K562 (cell line): ENCODE measurements at regions not wholly inside any gene's neighbourhood (a gene's known extent, or its start where the extent isn't known, plus 50 kb on each side); places are given as distances from the start of the nearest gene placed in this dataset.

Experiments
- BRD9 ChIP-seq: fragments of 450-650 bp; IDR thresholded peaks from 2 replicates; pipeline ENCODE4 v1.6.1; 2018; ENCODE audit warnings: low read depth; ENCODE audit not compliant: partially characterized antibody
- CBX5 ChIP-seq: IDR thresholded peaks from 2 replicates; pipeline ENCODE4 v1.6.1; 2014; ENCODE audit warnings: low read depth, borderline replicate concordance
- CREB5 ChIP-seq: fragments of 250-450 bp; sonication (Bioruptor Pico); IDR thresholded peaks from 2 replicates; pipeline ENCODE4 v1.5.0; 2020; ENCODE audit warnings: mild to moderate bottlenecking
- ETS2 ChIP-seq: IDR thresholded peaks from 2 replicates; pipeline ENCODE4 v1.6.1; 2016; ENCODE audit warnings: borderline replicate concordance, missing genetic modification characterization, mild to moderate bottlenecking, moderate library complexity, missing compliant biosample characterization; ENCODE audit not compliant: poor library complexity, severe bottlenecking
- ETV1 ChIP-seq: fragments of 450-650 bp; conservative IDR thresholded peaks from 2 replicates; pipeline ENCODE4 v1.6.1; 2016; ENCODE audit warnings: missing genetic modification characterization, control low read depth, low read depth, missing compliant biosample characterization
- GATAD2A ChIP-seq: fragments of 450-650 bp; IDR thresholded peaks from 2 replicates; pipeline ENCODE4 v1.6.1; 2017
- HNRNPLL ChIP-seq: fragments of 200-400 bp; formaldehyde crosslinking; IDR thresholded peaks from 2 replicates; pipeline ENCODE4 v1.6.1; 2017; ENCODE audit warnings: low read length, low read depth, mild to moderate bottlenecking; ENCODE audit not compliant: poor library complexity, severe bottlenecking
- IRF1 ChIP-seq: sonication (generic); formaldehyde crosslinking; IDR thresholded peaks from 2 replicates; pipeline ENCODE4 v1.8.0; 2022; ENCODE audit warnings: missing genetic modification reagents, mild to moderate bottlenecking, borderline replicate concordance
- LEF1 ChIP-seq: fragments of 450-650 bp; IDR thresholded peaks from 2 replicates; pipeline ENCODE4 v1.6.1; 2016; ENCODE audit warnings: mild to moderate bottlenecking
- MIER1 ChIP-seq: fragments of 450-650 bp; IDR thresholded peaks from 2 replicates; pipeline ENCODE4 v1.6.1; 2016; ENCODE audit warnings: antibody characterized with exemption, mild to moderate bottlenecking, low read depth
- POLR2AphosphoS2 ChIP-seq: IDR thresholded peaks from 2 replicates; pipeline ENCODE4 v1.6.1; 2012; ENCODE audit warnings: low read length, improper control_type of control experiment
- STAT5B ChIP-seq: fragments of 250-450 bp; sonication (Bioruptor Pico); IDR thresholded peaks from 2 replicates; pipeline ENCODE4 v1.8.0; 2021; ENCODE audit warnings: mild to moderate bottlenecking, inconsistent platforms
- ZNF239 ChIP-seq: fragments of 250-450 bp; sonication (Bioruptor Pico); IDR thresholded peaks from 2 replicates; pipeline ENCODE4 v1.4.0; 2020; ENCODE audit warnings: mild to moderate bottlenecking
- ZNF263 ChIP-seq: sonication (generic); formaldehyde crosslinking; IDR thresholded peaks from 2 replicates; pipeline ENCODE4 v1.8.0; 2022; ENCODE audit warnings: mild to moderate bottlenecking, missing genetic modification reagents, borderline replicate concordance
- TF ChIP-seq, protein P1 (sequence below): fragments of 250-450 bp; sonication (Bioruptor Pico); IDR thresholded peaks from 2 replicates; pipeline ENCODE4 v1.8.0; 2021; ENCODE audit warnings: borderline replicate concordance, mild to moderate bottlenecking, moderate library complexity; ENCODE audit not compliant: poor library complexity, severe bottlenecking
- TF ChIP-seq, protein P2 (sequence below): fragments of 250-450 bp; sonication (Bioruptor Pico); IDR thresholded peaks from 2 replicates; pipeline ENCODE4 v1.9.0; 2021; ENCODE audit warnings: mild to moderate bottlenecking, inconsistent platforms

DNA sequence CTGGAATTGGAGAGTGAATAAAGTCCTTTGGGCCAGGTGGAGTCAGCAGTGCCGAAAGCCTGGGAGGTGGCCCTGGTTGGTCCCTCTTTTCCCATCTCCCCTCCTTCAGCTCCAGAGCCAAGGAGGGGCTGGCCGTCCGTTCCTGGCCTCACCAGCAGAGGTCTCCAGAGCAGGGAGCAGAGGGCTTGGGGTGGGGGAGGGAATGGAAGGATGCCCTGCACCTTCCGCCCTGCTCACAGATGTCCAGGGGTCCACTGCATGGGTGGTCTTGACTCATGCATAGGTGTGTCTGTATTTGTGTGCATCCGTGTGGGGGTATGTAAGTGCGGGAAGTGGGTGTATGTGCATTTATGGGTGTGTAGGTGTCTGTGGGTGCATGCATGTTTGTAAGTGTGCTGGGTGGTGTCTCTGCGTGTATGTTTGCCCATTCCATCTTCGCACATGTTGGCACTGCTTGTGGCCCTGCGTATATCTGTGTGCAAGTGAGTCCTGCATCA, 201.8 kb downstream of the ZFP36L2 start (continued):
- TF ChIP-seq ETS2 (tag) = no peak
- no peak for TF ChIP-seq CREB5 (CRISPR knock-in tag)
- TF ChIP-seq CBX5 = peak; percentile 28; the same call in 1 of the 2 replicates
- peak; percentile 63 for TF ChIP-seq ETV1 (tag)
- TF ChIP-seq MIER1 = no peak
- TF ChIP-seq BRD9 = peak; percentile 75
- TF ChIP-seq, protein P1, sequence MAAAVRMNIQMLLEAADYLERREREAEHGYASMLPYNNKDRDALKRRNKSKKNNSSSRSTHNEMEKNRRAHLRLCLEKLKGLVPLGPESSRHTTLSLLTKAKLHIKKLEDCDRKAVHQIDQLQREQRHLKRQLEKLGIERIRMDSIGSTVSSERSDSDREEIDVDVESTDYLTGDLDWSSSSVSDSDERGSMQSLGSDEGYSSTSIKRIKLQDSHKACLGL (CRISPR knock-in tag) = no peak
- TF ChIP-seq LEF1 = no peak
- TF ChIP-seq GATAD2A = peak; percentile 76; the same call in 1 of the 2 replicates
- TF ChIP-seq ZNF239 (CRISPR knock-in tag) = no peak
- TF ChIP-seq, protein P2, sequence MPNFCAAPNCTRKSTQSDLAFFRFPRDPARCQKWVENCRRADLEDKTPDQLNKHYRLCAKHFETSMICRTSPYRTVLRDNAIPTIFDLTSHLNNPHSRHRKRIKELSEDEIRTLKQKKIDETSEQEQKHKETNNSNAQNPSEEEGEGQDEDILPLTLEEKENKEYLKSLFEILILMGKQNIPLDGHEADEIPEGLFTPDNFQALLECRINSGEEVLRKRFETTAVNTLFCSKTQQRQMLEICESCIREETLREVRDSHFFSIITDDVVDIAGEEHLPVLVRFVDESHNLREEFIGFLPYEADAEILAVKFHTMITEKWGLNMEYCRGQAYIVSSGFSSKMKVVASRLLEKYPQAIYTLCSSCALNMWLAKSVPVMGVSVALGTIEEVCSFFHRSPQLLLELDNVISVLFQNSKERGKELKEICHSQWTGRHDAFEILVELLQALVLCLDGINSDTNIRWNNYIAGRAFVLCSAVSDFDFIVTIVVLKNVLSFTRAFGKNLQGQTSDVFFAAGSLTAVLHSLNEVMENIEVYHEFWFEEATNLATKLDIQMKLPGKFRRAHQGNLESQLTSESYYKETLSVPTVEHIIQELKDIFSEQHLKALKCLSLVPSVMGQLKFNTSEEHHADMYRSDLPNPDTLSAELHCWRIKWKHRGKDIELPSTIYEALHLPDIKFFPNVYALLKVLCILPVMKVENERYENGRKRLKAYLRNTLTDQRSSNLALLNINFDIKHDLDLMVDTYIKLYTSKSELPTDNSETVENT = no peak
- no peak for TF ChIP-seq POLR2AphosphoS2
- TF ChIP-seq ZNF263 (CRISPR knock-in tag) = no peak
- no peak for TF ChIP-seq STAT5B (CRISPR knock-in tag)
- no peak for TF ChIP-seq IRF1 (CRISPR knock-in tag)
- no peak for TF ChIP-seq HNRNPLL
